Endothelial cell of umbilical vein (primary cell): ENCODE measurements at regions not wholly inside any gene's neighbourhood (a gene's known extent, or its start where the extent isn't known, plus 50 kb on each side); places are given as distances from the start of the nearest gene placed in this dataset.

Experiments
- BruUV-seq: library from RNA; stranded (reverse); fragments of 400-500 nt; replicated peaks from 2 replicates; lab custom pipeline; 2021; lab: Mats Ljungman, UMichigan
- CTCF ChIA-PET: fragments of 300-600, 350-600 bp; sonication (Branson Sonifier 250); formaldehyde crosslinking; loops from one replicate; lab custom pipeline; 2021; ENCODE audit warnings: antibody characterized with exemption, inconsistent platforms; lab: Charles Lee
- POLR2A ChIA-PET: fragments of 300-600, 350-600 bp; sonication (Branson Sonifier 250); formaldehyde crosslinking; loops from one replicate; lab custom pipeline; 2021; ENCODE audit warnings: antibody characterized with exemption, inconsistent platforms; lab: Charles Lee
- DNase-seq: peaks from one replicate; pipeline ENCODE4 v3.0.0-alpha.2; 2011; ENCODE audit warnings: low read depth, low spot score
- FAIRE-seq: peaks from 2 replicates; lab custom pipeline; 2011; peaks lifted over from hg19 to GRCh38; lab: Jason Lieb, UNC
- H2AFZ ChIP-seq: 2 replicates; pipeline ENCODE4 v1.6.0; 2012; ENCODE audit warnings: low read depth, low read length, control low read depth, inconsistent platforms
- H3K27ac ChIP-seq: 2 replicates; pipeline ENCODE4 v1.5.1; 2011; ENCODE audit warnings: low read depth, mild to moderate bottlenecking, control low read depth, low read length, moderate library complexity; ENCODE audit not compliant: insufficient read depth
- H3K27me3 ChIP-seq, 2 experiments: 2 replicates each; pipeline versions ENCODE4 v1.6.0 to v1.6.1; 2011; ENCODE audit warnings: low read length in 2 of 2, mixed read lengths in 1 of 2; ENCODE audit not compliant: control insufficient read depth in 2 of 2, insufficient read depth in 2 of 2
- H3K36me3 ChIP-seq, 2 experiments: 2 replicates in 1 of 2; 3 replicates in 1 of 2; pipeline ENCODE4 v1.5.1; 2011; ENCODE audit warnings: low read length in 2 of 2, mild to moderate bottlenecking in 1 of 2, moderate library complexity in 1 of 2; ENCODE audit not compliant: control insufficient read depth in 2 of 2, insufficient read depth in 2 of 2; ENCODE audit errors: extremely low read depth in 1 of 2
- H3K4me1 ChIP-seq: 3 replicates; pipeline ENCODE4 v1.5.1; 2011; ENCODE audit warnings: mild to moderate bottlenecking, low read length; ENCODE audit not compliant: control insufficient read depth, insufficient read depth; ENCODE audit errors: extremely low read depth
- H3K4me2 ChIP-seq: 2 replicates; pipeline ENCODE4 v1.6.1; 2011; ENCODE audit warnings: low read length, control low read depth, mixed read lengths; ENCODE audit not compliant: insufficient read depth
- H3K4me3 ChIP-seq, 3 experiments: fragments of 200-600 bp in 1 of 3; sonication (generic), shearing (Covaris generic) in 1 of 3; replicated peaks in 1 of 3; 2 replicates each; pipeline ENCODE4 v1.5.1; 2011 to 2016; ENCODE audit warnings: control low read depth in 3 of 3, low read length in 3 of 3, mild to moderate bottlenecking in 2 of 3, inconsistent platforms in 1 of 3, low read depth in 1 of 3, moderate library complexity in 1 of 3; ENCODE audit not compliant: insufficient read depth in 1 of 3
- H3K79me2 ChIP-seq: 2 replicates; pipeline ENCODE4 v1.6.0; 2012; ENCODE audit warnings: low read length, inconsistent platforms; ENCODE audit not compliant: control insufficient read depth, insufficient read depth
- H3K9ac ChIP-seq: replicated peaks from 2 replicates; pipeline ENCODE3; 2011; ENCODE audit warnings: low read length, control low read depth; ENCODE audit not compliant: insufficient read depth; ENCODE audit errors: extremely low read depth
- H3K9me1 ChIP-seq: replicated peaks from 3 replicates; pipeline ENCODE4 v1.6.0; 2011; ENCODE audit warnings: mild to moderate bottlenecking, low read length; ENCODE audit not compliant: control insufficient read depth, insufficient read depth; ENCODE audit errors: extremely low read depth
- H3K9me3 ChIP-seq: replicated peaks from 2 replicates; pipeline ENCODE4 v1.5.1; 2012; ENCODE audit warnings: low read length, inconsistent platforms; ENCODE audit not compliant: control insufficient read depth, insufficient read depth
- H4K20me1 ChIP-seq: replicated peaks from 2 replicates; pipeline ENCODE3; 2011; ENCODE audit warnings: mild to moderate bottlenecking, low read length; ENCODE audit not compliant: control insufficient read depth, insufficient read depth; ENCODE audit errors: extremely low read depth
- CTCF ChIP-seq, 2 donors: IDR thresholded peaks; 1 replicate in 1 of 2; 2 replicates in 1 of 2; pipeline ENCODE4 v1.5.1; 2011; ENCODE audit warnings: low read length in 2 of 2, mild to moderate bottlenecking in 2 of 2, moderate library complexity in 2 of 2, control low read depth in 1 of 2, inconsistent platforms in 1 of 2, low read depth in 1 of 2; ENCODE audit not compliant: insufficient read depth in 1 of 2; ENCODE audit errors: extremely low read depth in 1 of 2
- EZH2 ChIP-seq: IDR thresholded peaks from 2 replicates; pipeline ENCODE4 v1.6.1; 2012; ENCODE audit warnings: borderline replicate concordance, low read depth, mild to moderate bottlenecking, moderate library complexity, low read length, inconsistent platforms; ENCODE audit not compliant: severe bottlenecking
- FOS ChIP-seq: IDR thresholded peaks from 2 replicates; pipeline ENCODE4 v1.6.1; 2011; ENCODE audit warnings: mild to moderate bottlenecking, low read length, moderate library complexity, borderline replicate concordance; ENCODE audit not compliant: insufficient read depth
- JUN ChIP-seq: IDR thresholded peaks from 2 replicates; pipeline ENCODE4 v1.6.1; 2011; ENCODE audit warnings: borderline replicate concordance, low read depth; ENCODE audit not compliant: insufficient read length, insufficient read depth
- POLR2A ChIP-seq: IDR thresholded peaks from 2 replicates; pipeline ENCODE4 v1.6.1; 2012; ENCODE audit warnings: low read depth, mild to moderate bottlenecking, control low read depth, low read length
- POLR2AphosphoS5 ChIP-seq: IDR thresholded peaks from 2 replicates; pipeline ENCODE4 v1.6.1; 2012; ENCODE audit warnings: low read depth, mild to moderate bottlenecking, control low read depth, low read length, moderate library complexity; ENCODE audit not compliant: insufficient read depth
- dilution Hi-C: fragments of 300-500 bp; cut with MboI; formaldehyde crosslinking; loops from one replicate; pipeline ENCODE4 v1.15.0; 2019; ENCODE audit warnings: low sequenced_read_pairs; ENCODE audit not compliant: extremely low pct_ligation_motif_present
- intact Hi-C: fragments of 100-400 bp; cut with micrococcal nuclease; formaldehyde crosslinking; loops from one replicate; pipeline ENCODE4 v1.10.0; 2022
- TF ChIP-seq, protein P1 (sequence below): IDR thresholded peaks from 2 replicates; pipeline ENCODE4 v1.6.1; 2011; ENCODE audit not compliant: insufficient read depth, insufficient read length

DNA sequence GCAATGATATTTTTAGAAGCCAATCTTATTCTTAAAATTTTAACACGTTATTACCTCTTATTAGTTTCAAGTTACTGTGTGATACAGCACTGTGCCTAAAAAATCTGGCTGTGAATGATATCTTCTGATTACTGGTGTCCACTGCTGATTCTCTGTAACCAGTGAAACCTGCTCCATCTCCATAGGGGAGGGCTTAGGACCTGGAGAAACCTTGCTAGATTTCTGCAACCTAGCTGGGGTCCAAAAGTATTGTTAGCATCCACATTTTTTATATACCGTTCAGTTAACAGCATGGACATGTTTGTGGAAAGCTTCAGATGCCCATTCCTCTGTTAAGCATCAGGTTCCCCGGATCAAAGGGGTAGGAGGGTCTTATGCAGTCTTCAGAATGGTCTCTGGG is 193.9 kb upstream of the TOPAZ1 start:
- Histone ChIP-seq H3K9me1 (no peaks in the 10 kb centered on the region), H3K4me1 (no peaks in the 10 kb centered on the region), H3K9me3 (no peaks in the 10 kb centered on the region), H3K27ac (no peak overlapping the region), H3K4me3 (no peak overlapping the region), H3K4me2 (no peak overlapping the region), H3K79me2 (no peaks in the 10 kb centered on the region), H2AFZ (no peak overlapping the region), H4K20me1 (no peaks in the 10 kb centered on the region), H3K27me3 (no peaks in the 10 kb centered on the region), H3K36me3 (no peaks in the 10 kb centered on the region), H3K9ac (no peak overlapping the region)
- ChIA-PET CTCF (no interaction called here), POLR2A (no interaction called here)
- dilution Hi-C loops (no loop called here), intact Hi-C loops (no loop called here)
- TF ChIP-seq POLR2A (no peak), POLR2AphosphoS5 (no peak), FOS (no peak), JUN (no peak), EZH2 (no peak)
- TF ChIP-seq, protein P1, sequence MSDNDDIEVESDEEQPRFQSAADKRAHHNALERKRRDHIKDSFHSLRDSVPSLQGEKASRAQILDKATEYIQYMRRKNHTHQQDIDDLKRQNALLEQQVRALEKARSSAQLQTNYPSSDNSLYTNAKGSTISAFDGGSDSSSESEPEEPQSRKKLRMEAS, result no peak
- no TSS peak for BruUV-seq
- no peak for DNase-seq
- no peak for FAIRE-seq

- ChIA-PET CTCF (no interaction called here), POLR2A (no interaction called here)
- BruUV-seq, result no TSS peak
- intact Hi-C loops (no loop called here), dilution Hi-C loops (no loop called here)
- Histone ChIP-seq H3K4me3 (no peak overlapping the region), H2AFZ (no peak overlapping the region), H3K9me1 (no peaks in the 10 kb centered on the region), H3K79me2 (no peaks in the 10 kb centered on the region), H3K27ac (no peak overlapping the region), H3K4me1 (no peaks in the 10 kb centered on the region), H3K4me2 (no peak overlapping the region), H4K20me1 (no peaks in the 10 kb centered on the region), H3K9ac (no peak overlapping the region), H3K27me3 (no peaks in the 10 kb centered on the region), H3K36me3 (no peaks in the 10 kb centered on the region), H3K9me3 (no peaks in the 10 kb centered on the region)
- no peak for TF ChIP-seq POLR2A
- TF ChIP-seq POLR2AphosphoS5, result no peak
- no peak for TF ChIP-seq CTCF (IDR thresholded peaks at IDR 0.05; ENCODE audit: extremely low read depth in 1 of 2, insufficient read depth in 1 of 2, low read depth in 1 of 2, low read length in 2 of 2)
- DNase-seq (no peak), FAIRE-seq (no peak)
Measured at GRCh38 chr3:44048196-44048924, 193.3 kb upstream of the TOPAZ1 start.
